GM21390 (cell line): ENCODE measurements at regions not wholly inside any gene's neighbourhood (a gene's known extent, or its start where the extent isn't known, plus 50 kb on each side); places are given as distances from the start of the nearest gene placed in this dataset.
A peak's percentile ranks its signal among the peaks of the same experiment; 100 is the strongest.
"Not testable (repeated sequence)": the region's sequence is repeated elsewhere in the genome, so short reads cannot be mapped to it uniquely, and the experiment has no call there.

Source experiments
- ATAC-seq: cut with Tn5 transposase; IDR thresholded peaks from one replicate; pipeline ENCODE4 v1.9.1; 2021; ENCODE audit not compliant: unreplicated experiment

DNA sequence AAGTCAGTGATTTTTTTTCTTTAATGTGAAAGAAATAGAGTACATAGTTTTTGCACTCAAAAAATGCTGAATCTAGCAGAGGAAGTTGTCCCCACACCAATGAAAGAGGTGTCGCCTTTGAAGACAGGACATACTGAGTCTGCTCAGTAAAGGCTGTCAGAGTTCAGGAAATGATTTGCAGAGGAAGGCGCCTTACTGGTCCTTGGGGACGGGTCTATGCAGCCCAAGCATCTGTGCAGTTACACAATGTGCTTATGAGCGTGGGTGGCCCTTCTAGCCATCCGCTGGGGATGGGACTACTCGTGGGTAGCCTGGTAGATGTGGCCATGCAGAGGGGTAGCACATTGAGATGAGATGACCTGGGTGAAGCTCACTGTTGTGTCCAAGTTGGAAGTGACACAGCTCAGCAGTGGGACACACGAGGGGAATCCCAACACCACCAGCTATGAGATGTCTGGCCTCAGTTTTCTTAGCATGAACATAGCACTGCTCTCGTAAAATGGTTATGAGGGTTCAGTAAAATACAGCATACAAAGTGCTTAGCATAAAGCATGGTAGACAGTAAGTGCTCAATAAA is 116.5 kb upstream of the RBPJ start:
- ATAC-seq: no peak

DNA sequence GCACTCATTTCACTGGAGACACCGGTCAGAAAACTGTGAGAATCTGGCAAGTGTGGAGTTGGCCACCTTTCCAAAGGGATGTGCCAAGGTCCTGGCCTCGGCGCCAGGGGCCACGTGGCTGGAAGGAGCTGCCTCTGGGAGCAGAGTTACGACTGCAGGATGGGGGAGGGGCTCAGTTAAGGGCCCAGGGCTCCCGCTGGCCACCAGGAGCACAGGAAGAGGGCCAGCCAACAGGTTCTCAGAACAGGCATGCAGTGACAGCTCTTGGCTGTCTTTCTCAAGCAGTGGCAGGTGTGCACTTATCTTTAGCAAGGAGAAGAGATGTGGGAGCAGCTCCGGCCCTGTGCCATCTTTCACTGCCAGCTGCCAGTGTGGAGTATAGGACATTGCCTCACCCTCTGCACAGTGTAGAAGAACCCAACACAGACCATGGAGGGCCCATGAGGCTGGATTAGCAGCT is 115.9 kb upstream of the RBPJ start:
- no peak for ATAC-seq

DNA sequence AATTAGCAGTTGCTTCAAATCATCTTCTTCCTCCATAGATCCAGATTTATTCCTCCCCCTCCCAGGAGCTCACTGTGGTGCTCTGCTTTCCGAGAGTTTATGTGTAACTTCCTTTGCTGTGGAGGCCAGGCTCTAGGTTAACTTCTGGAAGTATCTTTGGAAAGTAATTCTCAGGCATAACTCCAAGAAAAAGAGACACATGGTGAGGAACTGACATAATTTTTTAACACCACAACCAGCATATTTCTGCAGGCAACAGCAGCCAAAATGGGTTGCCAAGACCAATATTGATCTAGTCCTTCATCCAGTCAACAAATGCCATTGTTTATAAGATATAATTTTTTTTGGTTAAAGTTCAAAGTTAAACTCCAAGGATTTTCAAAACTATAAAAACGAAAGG is 114.5 kb upstream of the RBPJ start:
- no peak for ATAC-seq

DNA sequence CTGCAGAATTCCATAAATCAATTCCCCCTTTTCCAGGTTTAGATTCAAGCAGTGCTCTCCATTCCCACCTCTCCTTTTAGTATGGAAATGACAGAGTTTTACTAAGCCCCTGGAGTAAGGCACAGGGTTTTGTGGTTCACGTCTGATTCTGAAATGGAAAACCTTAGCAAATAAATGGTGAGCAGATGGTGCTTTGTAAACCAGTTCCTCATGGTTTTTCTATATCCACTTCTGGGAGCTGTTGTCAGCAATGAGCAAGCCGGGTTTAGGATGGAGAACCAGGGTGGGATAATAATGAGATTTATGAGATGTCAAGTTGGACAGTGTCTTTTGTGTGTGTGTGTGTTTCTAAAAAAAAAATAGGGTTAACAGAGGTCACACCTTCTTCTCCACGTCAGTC is 113.8 kb upstream of the RBPJ start:
- ATAC-seq: no peak

DNA sequence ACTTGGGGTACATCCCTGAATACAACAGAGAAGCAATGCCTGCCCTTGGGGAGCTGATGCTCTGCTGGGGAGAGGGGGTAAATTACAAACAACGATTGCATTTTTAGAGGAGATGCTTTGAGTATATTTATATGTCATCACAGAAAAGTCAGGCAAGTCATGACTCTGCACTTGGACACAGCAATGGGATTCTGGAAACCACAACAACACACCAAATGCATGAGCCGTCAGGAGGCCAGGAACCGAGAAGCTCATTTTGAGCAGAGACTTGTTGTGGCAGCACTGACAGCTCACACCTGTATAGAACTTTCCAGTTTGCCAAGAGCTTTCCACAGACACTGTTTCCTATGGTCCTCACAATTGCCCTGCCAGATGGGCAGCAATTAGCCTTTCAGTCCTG is 113.2 kb upstream of the RBPJ start:
- no peak for ATAC-seq

DNA sequence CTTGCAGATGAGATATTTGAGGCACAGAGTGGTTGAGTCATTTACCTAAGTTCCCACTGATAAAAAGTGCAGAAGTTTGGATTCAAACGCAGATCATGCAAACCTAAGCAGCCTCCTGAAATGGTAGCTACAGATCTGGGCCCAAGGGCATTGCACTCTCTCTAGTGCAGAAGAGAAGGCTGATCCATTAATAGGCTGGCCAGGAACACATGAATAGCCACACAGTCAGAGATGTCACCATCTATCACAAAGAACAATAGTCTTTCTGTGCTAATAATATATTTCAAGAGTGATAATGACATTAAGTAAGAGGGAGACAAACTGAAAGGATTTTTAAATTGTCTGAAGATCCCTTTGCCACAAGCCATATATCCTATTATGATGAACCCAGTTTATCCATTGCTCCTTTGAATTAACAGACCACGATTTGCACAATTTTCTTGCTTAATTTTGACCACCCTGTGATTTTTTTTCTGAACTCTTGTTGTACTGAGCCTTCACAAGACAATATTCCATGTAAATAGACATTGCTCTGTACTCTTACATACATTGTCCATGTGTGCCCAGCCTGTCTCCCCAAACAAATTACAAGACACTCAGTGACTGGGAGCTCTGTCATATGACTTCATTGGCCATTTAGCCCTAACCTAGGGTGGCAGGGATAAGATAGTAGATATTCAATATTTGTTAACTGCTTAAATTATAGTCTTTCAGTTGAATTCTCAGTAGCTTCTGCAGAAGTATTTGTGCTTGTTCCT is 112.4 kb upstream of the RBPJ start:
- ATAC-seq: no peak

DNA sequence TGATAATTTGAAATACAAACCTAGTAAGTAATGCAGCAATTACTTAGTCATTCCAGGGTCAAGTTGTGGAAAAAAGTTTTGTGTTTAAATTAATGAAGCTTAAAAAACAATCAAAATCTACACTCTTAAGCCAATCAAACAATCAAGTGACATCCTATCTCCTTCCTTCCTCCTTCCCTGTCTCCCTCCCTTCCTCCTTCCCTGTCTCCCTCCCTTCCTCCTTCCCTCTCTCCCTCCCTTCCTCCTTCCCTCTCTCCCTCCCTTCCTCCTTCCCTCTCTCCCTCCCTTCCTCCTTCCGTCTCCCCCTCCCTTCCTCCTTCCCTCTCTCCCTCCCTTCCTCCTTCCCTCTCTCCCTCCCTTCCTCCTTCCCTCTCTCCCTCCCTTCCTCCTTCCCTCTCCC is 111.4 kb upstream of the RBPJ start:
- not testable (repeated sequence) for ATAC-seq

DNA sequence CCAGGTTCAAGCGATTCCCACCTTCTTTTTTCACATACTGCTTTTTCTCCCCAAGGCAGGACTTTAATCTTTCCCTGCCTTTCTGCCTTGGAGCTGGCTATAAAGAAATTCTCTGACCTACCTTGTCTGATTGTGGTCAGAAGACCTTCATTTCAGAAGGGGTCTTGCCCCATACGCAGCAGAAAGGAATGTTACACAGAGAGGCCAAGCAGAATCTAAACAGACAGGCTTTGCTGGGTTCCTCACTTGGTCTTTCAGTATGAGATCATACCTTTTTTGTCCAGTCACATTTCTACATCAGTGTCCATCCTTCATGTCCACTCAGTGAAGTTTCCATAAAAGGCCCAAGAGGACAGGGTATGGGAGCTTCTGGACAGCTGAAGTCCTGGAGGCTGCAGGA is 108.3 kb upstream of the RBPJ start:
- no peak for ATAC-seq

DNA sequence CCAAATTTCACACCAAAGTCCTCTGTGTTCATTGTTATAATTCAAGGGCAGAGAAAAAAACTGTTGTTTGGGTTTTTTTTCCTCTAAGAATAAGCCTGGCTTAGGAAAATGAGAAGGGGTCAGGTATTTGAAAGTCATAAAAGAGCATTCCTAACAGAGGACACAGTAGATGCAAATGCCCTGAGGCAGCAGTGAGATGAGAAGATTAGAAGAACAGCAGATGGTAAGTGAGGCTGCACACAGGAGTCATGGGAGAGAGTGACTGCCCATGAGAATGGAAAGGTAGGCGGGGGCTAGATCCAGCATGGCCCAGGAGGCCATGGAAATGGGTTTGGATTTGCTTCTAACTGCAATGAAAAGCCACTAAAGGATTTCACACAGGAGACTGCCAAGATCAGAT is 107.5 kb upstream of the RBPJ start:
- no peak for ATAC-seq

DNA sequence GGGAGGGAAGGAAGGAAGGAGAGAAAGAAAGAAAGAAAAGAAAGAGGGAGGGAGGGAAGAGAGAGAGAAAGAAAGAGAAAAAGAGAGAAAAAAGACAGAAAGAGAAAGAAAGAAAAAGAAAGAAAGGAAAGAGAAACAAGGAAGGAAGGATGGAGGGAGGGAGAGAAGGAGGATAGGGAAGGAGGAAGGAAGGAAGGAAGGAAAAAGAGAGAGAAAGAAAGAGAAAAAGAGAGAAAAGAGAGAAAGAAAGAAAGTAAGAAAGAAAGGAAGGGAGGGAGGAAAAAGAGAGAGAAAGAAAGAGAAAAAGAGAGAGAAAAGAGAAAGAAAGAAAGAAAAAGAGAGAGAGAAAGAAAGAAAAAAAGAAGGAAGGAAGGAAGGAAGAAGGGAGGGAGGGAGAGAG is 105.8 kb upstream of the RBPJ start:
- ATAC-seq: no peak

DNA sequence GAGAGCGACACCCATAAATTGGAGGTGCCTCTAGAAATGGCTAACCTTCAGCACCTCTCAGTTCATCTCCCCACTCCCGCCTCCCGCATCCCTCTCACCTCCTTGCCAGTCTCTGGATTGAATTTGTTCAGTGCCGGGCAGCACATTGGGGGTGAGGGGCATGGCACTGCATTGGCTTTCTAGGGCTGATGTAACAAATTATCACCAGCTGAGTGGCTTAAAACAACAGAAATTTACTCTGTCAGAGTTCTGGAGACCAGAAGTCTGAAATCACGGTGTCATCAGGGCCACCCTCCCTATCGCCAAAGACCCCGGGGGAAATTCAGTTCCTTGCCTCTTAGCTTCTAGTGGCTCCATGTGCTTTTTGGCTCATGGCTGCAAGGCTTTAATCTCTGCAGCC is 105.1 kb upstream of the RBPJ start:
- ATAC-seq: no peak

DNA sequence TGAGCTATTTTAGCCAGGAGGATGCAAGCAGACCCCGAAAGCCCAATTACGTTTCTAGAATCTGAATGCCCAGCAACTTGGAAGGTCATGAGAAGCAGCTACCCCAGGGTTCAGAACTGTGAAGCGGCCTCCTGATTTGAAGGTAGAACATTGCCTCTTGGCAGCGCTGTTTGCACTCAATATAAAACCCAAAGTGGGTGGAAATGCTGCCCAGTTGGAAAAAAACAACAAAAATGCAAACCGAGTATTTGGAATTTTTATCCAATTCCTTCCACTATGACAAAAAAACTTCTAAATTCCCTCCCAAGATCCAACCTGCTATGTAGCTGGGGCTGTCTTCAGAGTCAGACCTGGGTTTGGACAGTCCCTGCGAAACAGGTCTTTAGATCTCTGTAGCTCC is 103.3 kb upstream of the RBPJ start:
- no peak for ATAC-seq

DNA sequence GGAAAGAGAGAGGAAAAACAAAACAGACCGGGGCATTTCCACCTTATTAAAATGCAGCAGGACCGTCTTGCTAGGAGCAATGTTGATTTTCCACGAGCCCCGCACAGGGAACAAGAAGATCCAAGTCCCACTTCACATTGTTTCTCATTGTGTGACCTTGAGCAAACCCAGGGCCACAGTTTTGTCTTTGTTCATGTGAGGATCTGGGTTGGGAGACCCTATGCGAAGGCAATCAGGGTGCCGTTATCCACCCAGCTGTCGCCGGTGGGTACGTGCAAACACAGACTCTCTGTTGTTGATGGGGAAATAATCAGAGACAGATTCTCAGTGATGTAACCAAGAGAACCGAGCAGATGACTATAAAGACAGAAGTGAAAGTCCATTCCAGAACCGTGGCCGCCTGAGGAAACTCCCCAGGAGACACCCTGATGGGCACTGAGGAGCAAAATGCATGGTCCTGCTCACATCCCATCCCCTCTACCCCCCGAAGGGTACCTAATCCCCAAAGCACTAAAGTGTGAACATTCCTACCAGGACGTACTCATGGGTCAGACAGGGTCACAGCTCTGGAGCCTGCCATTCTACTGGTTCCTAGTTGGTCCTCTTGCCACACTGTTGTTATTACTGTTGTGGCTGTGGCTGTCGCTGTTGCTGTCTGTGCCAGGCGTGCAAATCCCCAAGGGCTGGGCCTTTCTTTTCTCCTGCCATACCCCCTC is 102.7 kb upstream of the RBPJ start:
- peak; percentile 66 for ATAC-seq

DNA sequence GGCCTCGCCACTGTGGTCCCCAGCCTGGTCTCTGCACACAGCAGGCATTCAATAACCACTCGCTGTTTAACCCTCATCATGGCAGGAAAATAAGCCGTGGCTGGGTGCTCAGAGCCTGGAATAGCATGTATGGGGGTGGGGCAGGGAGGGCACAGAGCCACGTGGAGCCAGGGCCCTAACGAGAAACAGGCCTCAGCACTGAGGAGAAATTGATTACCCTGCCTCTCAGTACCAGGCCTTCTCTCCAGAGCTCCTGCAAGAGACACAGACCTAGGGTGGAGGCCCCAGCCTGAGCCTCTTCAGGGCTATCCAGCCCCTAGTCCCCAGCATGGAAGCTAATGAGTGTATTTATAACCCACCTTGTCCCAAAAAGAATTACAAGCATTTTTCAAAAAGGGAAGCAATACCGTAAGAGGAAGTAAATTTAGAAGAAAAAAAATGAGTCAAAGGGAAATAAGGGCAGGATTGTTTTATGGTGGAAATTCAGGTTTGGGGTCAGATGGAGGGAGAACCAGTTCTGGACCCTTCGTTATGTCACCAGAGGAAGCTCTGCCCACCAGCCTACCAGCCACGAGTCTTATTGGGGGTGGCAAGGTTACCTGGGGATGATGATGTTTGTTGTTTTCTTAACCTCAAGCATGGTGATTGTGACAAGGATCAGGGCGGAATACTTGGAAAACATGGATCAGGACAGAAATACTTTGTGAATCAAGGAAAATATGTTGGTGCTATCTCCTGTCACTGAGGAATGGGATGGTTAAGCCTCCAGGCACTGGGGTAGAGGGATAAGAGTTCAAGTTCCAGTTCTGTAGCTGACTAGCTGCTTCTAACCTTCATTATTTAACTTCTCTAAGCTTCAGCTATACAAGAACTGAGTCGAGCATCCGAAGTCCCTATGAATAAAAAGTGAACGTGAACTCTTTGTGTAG is 101.9 kb upstream of the RBPJ start:
- peak; percentile 25 for ATAC-seq

DNA sequence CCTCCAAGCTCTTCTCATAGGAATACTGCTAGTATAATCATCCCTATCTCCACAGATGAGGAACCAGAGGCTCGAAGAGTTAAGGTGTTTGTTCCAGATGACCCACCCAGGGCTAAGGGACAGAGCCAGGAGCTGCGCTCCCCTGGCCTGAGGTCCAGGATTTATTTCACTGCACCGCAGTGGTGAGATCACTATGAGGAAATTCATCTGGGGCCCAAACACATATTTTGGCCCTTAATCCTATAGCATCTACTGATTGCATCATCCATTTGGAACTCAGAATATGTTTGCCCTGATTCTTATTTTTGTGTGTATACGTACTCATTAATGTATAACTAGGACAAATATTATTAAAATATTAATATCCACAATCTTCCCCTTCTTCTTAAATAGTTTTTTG is 100.1 kb upstream of the RBPJ start:
- no peak for ATAC-seq

DNA sequence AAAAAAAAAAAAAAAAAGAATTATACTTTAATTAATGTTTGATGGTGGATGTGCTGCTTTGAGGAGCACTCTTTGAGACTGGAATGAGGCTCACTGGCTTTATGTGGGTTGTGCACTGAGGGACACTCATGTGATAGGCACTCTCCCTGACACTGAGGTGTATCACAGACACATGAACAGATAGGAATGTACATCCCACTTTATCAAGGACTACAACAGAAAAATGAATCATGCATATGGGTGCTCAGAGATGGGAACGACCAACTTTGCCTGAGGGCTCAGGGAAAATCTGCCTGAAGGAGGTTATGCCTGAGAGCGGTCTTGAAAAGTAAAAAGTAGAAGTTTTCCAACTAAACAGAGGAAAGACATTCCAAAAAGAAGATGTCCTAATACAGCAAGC is 97.7 kb upstream of the RBPJ start:
- ATAC-seq: no peak

DNA sequence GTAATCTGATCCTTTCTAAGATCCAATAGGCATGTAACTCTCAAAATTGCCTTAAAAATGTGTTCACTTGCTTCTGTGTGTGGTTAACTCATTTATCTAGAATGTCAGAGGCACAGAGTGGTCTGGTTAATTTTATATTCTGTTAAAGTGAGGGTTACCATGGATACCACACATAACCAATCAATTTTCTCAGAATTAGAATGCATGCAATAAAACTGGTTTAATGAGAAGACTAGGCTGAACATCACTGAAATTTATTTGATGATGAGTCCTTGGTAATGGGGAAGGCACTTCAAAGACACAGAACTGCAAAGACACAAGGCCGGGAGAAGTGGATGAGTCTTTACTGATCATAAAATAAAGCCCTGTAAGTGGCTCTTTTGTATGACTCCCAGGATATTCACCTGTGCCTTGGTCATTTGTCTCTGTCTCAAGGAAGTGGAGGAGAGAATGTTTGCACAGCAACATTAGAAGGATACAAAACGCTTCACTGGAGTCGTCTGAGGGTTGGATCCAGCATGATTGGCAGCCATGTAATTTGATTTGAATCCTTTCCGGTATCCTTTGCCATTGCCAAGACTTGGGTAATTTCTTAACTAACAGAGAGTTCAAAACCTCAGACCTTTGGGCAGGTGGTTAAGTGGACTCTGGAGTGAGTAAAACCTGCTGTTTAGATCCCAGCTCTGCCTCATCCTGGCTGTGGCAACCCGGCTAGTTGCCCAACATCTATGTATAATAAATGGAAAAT is 94.0 kb upstream of the RBPJ start:
- no peak for ATAC-seq

DNA sequence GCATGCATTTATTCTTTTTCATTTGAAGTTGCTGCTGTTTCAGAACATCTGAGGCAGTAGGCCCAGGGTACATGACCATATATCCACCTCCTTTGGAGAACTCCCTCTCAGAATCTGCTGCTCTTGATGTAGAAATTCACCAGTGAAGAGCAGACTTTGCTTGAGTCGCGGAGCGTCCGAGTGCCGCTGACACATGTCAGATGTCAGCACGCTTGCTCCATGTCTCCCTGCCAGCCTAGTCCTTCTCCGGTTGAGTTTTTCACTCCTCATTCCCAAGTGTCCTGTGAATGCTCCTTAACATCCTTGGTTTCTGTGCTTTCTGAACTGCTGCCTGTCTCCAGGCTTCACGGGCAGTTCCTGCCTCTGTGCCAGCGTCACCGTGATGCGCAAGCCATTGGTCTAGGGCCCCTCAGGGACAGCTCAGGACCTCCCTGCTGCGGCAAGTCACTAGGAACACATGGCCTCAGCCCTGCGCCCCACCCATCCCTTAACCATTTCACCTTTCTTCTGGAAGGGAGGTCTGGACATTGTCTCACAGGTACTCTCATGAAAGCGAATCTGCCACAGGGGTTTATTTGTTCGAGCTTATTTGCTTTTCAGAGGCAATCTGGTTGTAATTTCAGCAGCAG is 93.1 kb upstream of the RBPJ start:
- ATAC-seq: no peak

DNA sequence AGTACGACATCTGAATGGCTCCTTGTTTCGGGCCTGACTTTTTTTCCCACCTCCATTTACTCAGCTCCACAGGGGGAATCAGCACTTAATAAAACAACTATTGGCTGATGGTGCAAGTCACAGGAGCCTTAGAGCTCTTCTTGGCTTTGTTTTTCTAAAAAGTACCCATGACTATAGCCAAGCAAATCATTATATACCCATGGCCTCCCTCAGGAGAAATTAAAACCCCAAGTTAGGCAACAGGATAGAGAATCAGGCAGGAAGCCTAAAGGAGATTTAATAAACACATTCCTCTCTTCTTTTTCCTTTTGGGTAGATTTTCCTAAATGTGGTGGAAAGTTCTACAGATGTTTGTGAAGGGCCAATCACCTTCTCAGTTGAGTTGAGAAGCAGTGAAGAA is 91.9 kb upstream of the RBPJ start:
- ATAC-seq: no peak

DNA sequence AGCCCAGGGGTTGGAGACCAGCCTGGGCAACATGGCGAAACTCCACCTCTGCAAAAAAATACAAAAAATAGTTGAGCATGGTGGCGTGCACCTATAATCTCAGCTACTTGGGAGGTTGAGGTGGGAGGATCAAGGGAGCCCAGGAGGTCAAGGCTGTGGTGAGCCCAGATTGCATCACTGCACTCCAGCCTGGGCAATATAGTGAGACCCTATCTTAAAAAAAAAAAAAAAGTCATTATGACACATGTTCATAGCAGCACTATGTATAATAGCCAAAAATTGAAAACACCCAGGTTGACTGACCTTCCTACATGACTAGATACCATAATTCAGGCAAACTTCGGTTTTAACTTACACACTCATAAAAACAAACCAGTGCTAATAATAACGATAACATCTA is 90.8 kb upstream of the RBPJ start:
- no peak for ATAC-seq
